Karpas-422 (cell line): ENCODE measurements at regions not wholly inside any gene's neighbourhood (a gene's known extent, or its start where the extent isn't known, plus 50 kb on each side); places are given as distances from the start of the nearest gene placed in this dataset.

Experiments
- DNase-seq: peaks from one replicate; pipeline ENCODE4 v3.0.0-alpha.2; 2015
- H2AFZ ChIP-seq: fragments of 200-600 bp; sonication (generic); 2 replicates; pipeline ENCODE4 v1.6.1; 2014; ENCODE audit warnings: antibody characterized with exemption, low read length, mixed read lengths
- H3K27ac ChIP-seq: fragments of 200-600 bp; sonication (generic); 2 replicates; pipeline ENCODE4 v1.5.1; 2014; ENCODE audit warnings: mild to moderate bottlenecking, low read length, moderate library complexity
- H3K27me3 ChIP-seq: fragments of 200-600 bp; sonication (generic); 2 replicates; pipeline ENCODE4 v1.6.1; 2014; ENCODE audit warnings: low read length, mixed read lengths
- H3K36me3 ChIP-seq: fragments of 200-600 bp; sonication (generic); 2 replicates; pipeline ENCODE4 v1.6.1; 2014; ENCODE audit warnings: low read length, mixed read lengths; ENCODE audit not compliant: insufficient read depth
- H3K4me1 ChIP-seq: fragments of 200-600 bp; sonication (generic); 2 replicates; pipeline ENCODE4 v1.6.1; 2014; ENCODE audit warnings: mild to moderate bottlenecking, low read length, mixed read lengths
- H3K4me2 ChIP-seq: fragments of 200-600 bp; sonication (generic); 2 replicates; pipeline ENCODE4 v1.6.1; 2014; ENCODE audit warnings: low read length, low read depth, mild to moderate bottlenecking; ENCODE audit not compliant: poor library complexity, severe bottlenecking
- H3K4me3 ChIP-seq: fragments of 200-600 bp; sonication (generic); 2 replicates; pipeline ENCODE4 v1.5.1; 2014; ENCODE audit warnings: mild to moderate bottlenecking, antibody characterized with exemption, low read length, mixed read lengths
- H3K79me2 ChIP-seq: fragments of 200-600 bp; sonication (generic); 2 replicates; pipeline ENCODE4 v1.6.1; 2014; ENCODE audit warnings: mild to moderate bottlenecking, low read length, mixed read lengths
- H3K9ac ChIP-seq: fragments of 200-600 bp; sonication (generic); 2 replicates; pipeline ENCODE4 v1.6.0; 2014; ENCODE audit warnings: low read length
- H3K9me2 ChIP-seq: fragments of 200-600 bp; sonication (generic), shearing (Covaris generic); replicated peaks from 2 replicates; pipeline ENCODE4 v1.6.0; 2014; ENCODE audit warnings: mild to moderate bottlenecking, low read length, moderate library complexity; ENCODE audit not compliant: insufficient read depth
- H3K9me3 ChIP-seq: fragments of 300-700, 200-600 bp; sonication (generic); 2 replicates; pipeline ENCODE4 v1.6.1; 2014; ENCODE audit warnings: low read length, mixed read lengths
- H4K20me1 ChIP-seq: fragments of 200-600 bp; sonication (generic); 2 replicates; pipeline ENCODE4 v1.6.1; 2014; ENCODE audit warnings: mild to moderate bottlenecking, antibody characterized with exemption, low read length, low read depth; ENCODE audit not compliant: insufficient read depth

- H3K4me3 ChIP-seq = no peak overlapping the region
- no peak for DNase-seq
- no peaks in the 10 kb centered on the region for H3K27me3 ChIP-seq
- no peaks in the 10 kb centered on the region for H3K9me3 ChIP-seq
- no peaks in the 10 kb centered on the region; the same call in 1 of the 2 replicates for H3K36me3 ChIP-seq
- H3K79me2 ChIP-seq = no peaks in the 10 kb centered on the region
- H3K9ac ChIP-seq = no peak overlapping the region
- H3K9me2 ChIP-seq = no peaks in the 10 kb centered on the region
- H3K4me2 ChIP-seq = no peak overlapping the region
- H4K20me1 ChIP-seq = no peaks in the 10 kb centered on the region
- H3K27ac ChIP-seq = no peak overlapping the region
- peaks cover 26% of the 10 kb centered on the region for H3K4me1 ChIP-seq
- H2AFZ ChIP-seq = no peak overlapping the region
Observed at GRCh38 chr10:65365878-65366277, 1560.0 kb upstream of the LRRTM3 start.

DNA sequence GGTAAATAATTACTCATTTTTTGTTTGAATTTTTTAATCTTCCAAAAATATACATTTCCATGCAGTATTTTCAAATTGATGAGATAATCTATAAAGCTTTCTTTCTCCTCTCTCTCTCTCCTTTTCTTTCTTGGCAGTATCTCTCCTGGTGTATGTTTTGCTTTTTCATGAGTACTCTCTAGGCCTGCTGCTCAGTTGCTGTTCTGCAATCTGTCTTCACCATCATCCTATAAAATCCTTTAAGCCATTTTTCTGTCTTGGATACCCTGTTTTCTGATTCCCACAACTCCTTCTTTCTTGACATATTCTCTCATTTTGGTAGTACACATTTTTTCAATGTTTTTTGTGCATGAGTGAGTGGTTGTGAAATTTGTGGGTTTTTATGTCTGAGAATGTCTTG, 1558.1 kb upstream of the LRRTM3 start:
- no peak for DNase-seq
- no peak overlapping the region for H3K4me2 ChIP-seq
- no peaks in the 10 kb centered on the region for H3K9me3 ChIP-seq

DNA sequence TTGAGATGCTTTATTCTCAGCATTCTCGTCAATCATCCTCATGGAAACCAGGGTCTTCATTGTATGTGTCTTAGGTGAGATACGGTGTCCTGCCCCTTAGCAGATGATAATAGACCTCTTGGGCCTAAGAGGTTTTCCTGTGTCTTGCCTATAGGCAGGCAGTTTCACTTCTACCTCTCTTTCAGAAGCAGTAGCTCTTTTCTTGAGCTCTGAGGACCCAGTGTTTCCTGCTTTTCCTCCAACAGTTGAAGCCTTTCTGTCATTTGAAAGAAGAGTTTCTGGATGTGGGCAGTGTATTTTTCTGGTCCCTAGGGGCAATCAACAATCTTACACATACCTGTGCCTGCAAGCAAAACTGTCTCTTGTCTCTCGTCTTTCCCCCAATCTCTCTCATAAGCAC, 1550.3 kb upstream of the LRRTM3 start:
- Histone ChIP-seq H3K9me3 (no peaks in the 10 kb centered on the region), H3K79me2 (no peaks in the 10 kb centered on the region), H3K9ac (0 out of 2 replicates have a peak overlapping the region, but pooled peaks have one; percentile 13), H3K4me2 (peak overlapping the region; percentile 28), H2AFZ (peak overlapping the region; percentile 45), H3K27me3 (no peaks in the 10 kb centered on the region), H3K9me2 (no peaks in the 10 kb centered on the region), H4K20me1 (no peaks in the 10 kb centered on the region), H3K4me3 (no peak overlapping the region), H3K27ac (no peak overlapping the region), H3K4me1 (peaks cover 15% of the 10 kb centered on the region), H3K36me3 (no peaks in the 10 kb centered on the region)
- DNase-seq = peak; percentile 61

More for the DNA sequence above, 1558.1 kb upstream of the LRRTM3 start:
- no peaks in the 10 kb centered on the region for H4K20me1 ChIP-seq
- H3K27me3 ChIP-seq = no peaks in the 10 kb centered on the region
- no peaks in the 10 kb centered on the region for H3K36me3 ChIP-seq
- no peaks in the 10 kb centered on the region for H3K9me2 ChIP-seq
- H3K27ac ChIP-seq = no peak overlapping the region
- no peaks in the 10 kb centered on the region for H3K79me2 ChIP-seq
- H3K4me3 ChIP-seq = no peak overlapping the region
- 0 out of 2 replicates have a peak overlapping the region, but pooled peaks have one; percentile 67 for H2AFZ ChIP-seq
- no peak overlapping the region for H3K9ac ChIP-seq
- H3K4me1 ChIP-seq = peaks cover 9% of the 10 kb centered on the region

GRCh38 chr10:65377687-65378086, 1548.1 kb upstream of the LRRTM3 start:
- DNase-seq = no peak
- Histone ChIP-seq H3K79me2 (no peaks in the 10 kb centered on the region), H3K4me2 (no peak overlapping the region), H3K36me3 (no peaks in the 10 kb centered on the region), H2AFZ (peak overlapping the region; percentile 62; the same call in 1 of the 2 replicates), H3K4me3 (no peak overlapping the region), H3K9ac (no peak overlapping the region), H4K20me1 (no peaks in the 10 kb centered on the region), H3K4me1 (peaks cover 20% of the 10 kb centered on the region), H3K9me2 (no peaks in the 10 kb centered on the region), H3K27me3 (no peaks in the 10 kb centered on the region), H3K27ac (no peak overlapping the region), H3K9me3 (no peaks in the 10 kb centered on the region)

- Histone ChIP-seq H3K27ac (no peak overlapping the region), H3K4me3 (no peak overlapping the region), H3K9me3 (no peaks in the 10 kb centered on the region), H4K20me1 (no peaks in the 10 kb centered on the region), H3K9me2 (no peaks in the 10 kb centered on the region), H3K79me2 (no peaks in the 10 kb centered on the region), H3K4me2 (no peak overlapping the region), H3K36me3 (no peaks in the 10 kb centered on the region), H3K4me1 (peaks cover 3% of the 10 kb centered on the region; the same call in 1 of the 2 replicates), H2AFZ (no peak overlapping the region), H3K9ac (no peak overlapping the region), H3K27me3 (no peaks in the 10 kb centered on the region)
- no peak for DNase-seq
Observed at GRCh38 chr10:65394502-65395297, 1531.1 kb upstream of the LRRTM3 start.

- H3K36me3 ChIP-seq = no peaks in the 10 kb centered on the region
- H3K4me2 ChIP-seq = no peak overlapping the region
- DNase-seq = no peak
- H3K27ac ChIP-seq = no peak overlapping the region
- H3K9me2 ChIP-seq = no peaks in the 10 kb centered on the region
- no peak overlapping the region for H3K9ac ChIP-seq
- no peak overlapping the region for H2AFZ ChIP-seq
- H4K20me1 ChIP-seq = no peaks in the 10 kb centered on the region
- H3K27me3 ChIP-seq = no peaks in the 10 kb centered on the region
- H3K79me2 ChIP-seq = no peaks in the 10 kb centered on the region
- H3K4me1 ChIP-seq = peaks cover 3% of the 10 kb centered on the region; the same call in 1 of the 2 replicates
- H3K9me3 ChIP-seq = no peaks in the 10 kb centered on the region
- no peak overlapping the region for H3K4me3 ChIP-seq
Observed at GRCh38 chr10:65395631-65396030, 1530.2 kb upstream of the LRRTM3 start.

- Histone ChIP-seq H3K27ac (no peak overlapping the region), H3K4me2 (no peak overlapping the region), H3K9me3 (no peaks in the 10 kb centered on the region), H4K20me1 (no peaks in the 10 kb centered on the region), H3K9ac (no peak overlapping the region), H3K79me2 (no peaks in the 10 kb centered on the region), H2AFZ (no peak overlapping the region; the same call in 1 of the 2 replicates), H3K36me3 (no peaks in the 10 kb centered on the region), H3K4me1 (peaks cover 5% of the 10 kb centered on the region; the same call in 1 of the 2 replicates), H3K9me2 (no peaks in the 10 kb centered on the region), H3K4me3 (no peak overlapping the region), H3K27me3 (no peaks in the 10 kb centered on the region)
- no peak for DNase-seq
Observed at GRCh38 chr10:65396997-65397396, 1528.8 kb upstream of the LRRTM3 start.

GRCh38 chr10:65408401-65408800, 1517.4 kb upstream of the LRRTM3 start:
- no peak overlapping the region for H3K27ac ChIP-seq

More at GRCh38 chr10:65408401-65408800, 1517.4 kb upstream of the LRRTM3 start:
- Histone ChIP-seq H3K9me3 (no peaks in the 10 kb centered on the region), H3K4me1 (peaks cover 8% of the 10 kb centered on the region; the same call in 1 of the 2 replicates), H3K36me3 (no peaks in the 10 kb centered on the region), H3K27me3 (no peaks in the 10 kb centered on the region), H3K9me2 (0 out of 2 replicates have a peak, but pooled peaks cover 3% of the 10 kb centered on the region), H3K9ac (no peak overlapping the region), H3K4me3 (no peak overlapping the region), H3K79me2 (no peaks in the 10 kb centered on the region), H3K4me2 (no peak overlapping the region), H2AFZ (no peak overlapping the region), H4K20me1 (no peaks in the 10 kb centered on the region)
- no peak for DNase-seq
